Bronchial epithelial cell (primary cell): ENCODE measurements at regions not wholly inside any gene's neighbourhood (a gene's known extent, or its start where the extent isn't known, plus 50 kb on each side); places are given as distances from the start of the nearest gene placed in this dataset.

ENCODE experiments used
- DNase-seq: peaks from one replicate; pipeline ENCODE4 v3.0.0-alpha.2; 2010; ENCODE audit warnings: low read depth
- FAIRE-seq: peaks from 2 replicates; lab custom pipeline; 2011; peaks lifted over from hg19 to GRCh38; lab: Jason Lieb, UNC
- H3K27me3 ChIP-seq: 2 replicates; pipeline ENCODE4 v1.5.1; 2011; ENCODE audit warnings: low read length; ENCODE audit not compliant: control insufficient read depth, insufficient read depth
- H3K36me3 ChIP-seq: 2 replicates; pipeline ENCODE4 v1.5.1; 2011; ENCODE audit warnings: low read length; ENCODE audit not compliant: control insufficient read depth, insufficient read depth
- H3K4me3 ChIP-seq: 2 replicates; pipeline ENCODE4 v1.5.1; 2011; ENCODE audit warnings: mild to moderate bottlenecking, low read depth, low read length, control low read depth
- TF ChIP-seq, protein P1 (sequence below): IDR thresholded peaks from 2 replicates; pipeline ENCODE4 v1.5.1; 2011; ENCODE audit warnings: mild to moderate bottlenecking, moderate library complexity, low read length, control low read depth, inconsistent platforms; ENCODE audit not compliant: insufficient read depth, severe bottlenecking

DNA sequence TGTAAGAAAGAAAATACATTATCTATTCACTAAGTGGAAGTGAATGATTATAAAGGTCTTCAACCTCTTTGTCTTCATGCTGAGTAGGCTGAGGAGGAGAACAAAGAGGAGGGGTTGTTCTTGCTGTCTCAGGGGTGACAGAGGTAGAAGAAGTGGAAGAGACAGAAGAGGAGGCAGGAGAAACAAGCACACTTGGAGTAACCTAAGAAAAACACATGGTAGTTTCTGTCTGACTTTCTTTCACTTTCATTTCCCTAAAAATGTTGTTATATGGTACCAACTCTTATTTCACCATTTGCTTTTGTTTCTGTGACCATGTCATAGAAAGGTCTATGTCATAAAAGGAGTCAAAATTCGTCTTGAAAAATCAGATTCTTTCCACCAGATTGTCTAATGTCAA is 696.6 kb upstream of the BRINP3 start:
- FAIRE-seq (no peak), DNase-seq (no peak)
- Histone ChIP-seq H3K4me3 (no peak overlapping the region), H3K27me3 (no peaks in the 10 kb centered on the region), H3K36me3 (no peaks in the 10 kb centered on the region)
- TF ChIP-seq, protein P1, sequence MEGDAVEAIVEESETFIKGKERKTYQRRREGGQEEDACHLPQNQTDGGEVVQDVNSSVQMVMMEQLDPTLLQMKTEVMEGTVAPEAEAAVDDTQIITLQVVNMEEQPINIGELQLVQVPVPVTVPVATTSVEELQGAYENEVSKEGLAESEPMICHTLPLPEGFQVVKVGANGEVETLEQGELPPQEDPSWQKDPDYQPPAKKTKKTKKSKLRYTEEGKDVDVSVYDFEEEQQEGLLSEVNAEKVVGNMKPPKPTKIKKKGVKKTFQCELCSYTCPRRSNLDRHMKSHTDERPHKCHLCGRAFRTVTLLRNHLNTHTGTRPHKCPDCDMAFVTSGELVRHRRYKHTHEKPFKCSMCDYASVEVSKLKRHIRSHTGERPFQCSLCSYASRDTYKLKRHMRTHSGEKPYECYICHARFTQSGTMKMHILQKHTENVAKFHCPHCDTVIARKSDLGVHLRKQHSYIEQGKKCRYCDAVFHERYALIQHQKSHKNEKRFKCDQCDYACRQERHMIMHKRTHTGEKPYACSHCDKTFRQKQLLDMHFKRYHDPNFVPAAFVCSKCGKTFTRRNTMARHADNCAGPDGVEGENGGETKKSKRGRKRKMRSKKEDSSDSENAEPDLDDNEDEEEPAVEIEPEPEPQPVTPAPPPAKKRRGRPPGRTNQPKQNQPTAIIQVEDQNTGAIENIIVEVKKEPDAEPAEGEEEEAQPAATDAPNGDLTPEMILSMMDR: no peak

DNA sequence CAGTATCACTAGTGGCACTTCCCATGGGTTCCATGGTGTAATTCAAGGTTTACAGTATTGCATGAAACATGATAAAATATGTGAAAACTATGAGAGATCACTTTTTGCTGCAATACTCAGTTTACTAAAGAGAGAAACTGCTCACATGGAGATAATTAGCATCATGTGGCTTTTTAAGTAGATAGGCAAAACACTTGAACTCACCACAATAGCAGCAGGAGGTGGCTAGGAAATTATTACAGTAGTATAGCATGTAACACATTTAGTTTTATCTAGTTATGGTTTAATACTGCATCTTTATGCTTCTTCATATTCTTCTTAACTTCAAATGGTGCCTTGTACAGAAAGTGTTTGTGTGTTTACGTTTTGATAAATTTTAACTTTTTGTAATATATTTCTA is 698.5 kb upstream of the BRINP3 start:
- Histone ChIP-seq H3K27me3 (no peaks in the 10 kb centered on the region), H3K4me3 (no peak overlapping the region), H3K36me3 (no peaks in the 10 kb centered on the region)
- TF ChIP-seq, protein P1: no peak
- FAIRE-seq (no peak), DNase-seq (no peak)

DNA sequence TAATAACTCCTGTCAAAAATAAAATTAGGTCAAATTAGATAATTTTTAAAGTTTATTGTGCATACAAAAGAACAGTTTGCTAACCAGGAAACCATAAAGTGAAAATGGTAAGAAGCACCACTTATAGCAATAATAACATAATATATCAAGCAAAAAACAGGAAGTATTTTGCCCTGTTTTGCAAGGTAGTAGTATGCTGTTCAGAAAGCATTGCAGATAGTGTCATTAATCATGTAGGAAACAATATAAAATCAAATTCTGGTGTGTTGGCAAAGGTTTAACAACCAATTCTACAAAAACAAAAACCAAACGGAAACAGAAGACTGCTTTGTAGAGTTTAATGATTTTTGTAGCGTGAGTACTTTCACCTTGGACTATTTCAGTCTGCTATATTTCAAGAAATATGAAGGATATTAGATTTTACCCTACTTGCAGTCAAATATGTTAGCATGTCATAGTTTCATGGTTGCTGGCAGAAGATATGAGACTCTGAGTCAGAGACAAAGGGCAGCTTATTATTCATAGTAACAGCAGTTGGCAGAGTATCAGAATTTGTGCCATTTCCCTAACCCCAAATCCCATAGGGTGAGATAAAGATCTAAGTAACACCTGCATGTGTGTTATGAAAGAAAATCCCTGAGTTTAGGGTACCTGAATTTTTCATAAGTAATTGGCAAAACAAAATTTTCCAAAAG is 729.0 kb upstream of the BRINP3 start:
- DNase-seq: peak; percentile 30

DNA sequence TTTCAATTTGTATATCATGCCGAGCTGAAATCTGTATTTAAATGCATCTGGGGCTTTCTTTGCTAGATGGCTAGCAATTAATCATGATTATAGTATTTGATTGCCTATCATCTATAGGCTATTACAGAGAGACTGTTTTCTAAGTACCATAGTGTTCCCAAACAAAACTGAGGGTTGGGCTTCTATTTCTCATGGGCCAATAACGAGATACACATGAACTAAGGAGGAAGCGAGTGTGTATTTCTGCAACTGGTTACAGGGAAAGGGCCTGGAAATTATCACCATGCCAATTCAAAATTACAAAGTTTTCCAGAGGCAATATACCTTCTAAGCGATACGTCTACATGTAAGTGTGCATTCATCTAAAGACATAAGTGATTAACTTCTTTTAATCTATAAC is 744.5 kb upstream of the BRINP3 start:
- FAIRE-seq (no peak), DNase-seq (no peak)
- TF ChIP-seq, protein P1: no peak
- no peak overlapping the region for H3K4me3 ChIP-seq
- no peaks in the 10 kb centered on the region for H3K27me3 ChIP-seq
- H3K36me3 ChIP-seq: no peaks in the 10 kb centered on the region

More for the DNA sequence above, 729.0 kb upstream of the BRINP3 start:
- Histone ChIP-seq H3K4me3 (no peak overlapping the region), H3K27me3 (no peaks in the 10 kb centered on the region), H3K36me3 (no peaks in the 10 kb centered on the region)
- TF ChIP-seq, protein P1: no peak
- no peak for FAIRE-seq

DNA sequence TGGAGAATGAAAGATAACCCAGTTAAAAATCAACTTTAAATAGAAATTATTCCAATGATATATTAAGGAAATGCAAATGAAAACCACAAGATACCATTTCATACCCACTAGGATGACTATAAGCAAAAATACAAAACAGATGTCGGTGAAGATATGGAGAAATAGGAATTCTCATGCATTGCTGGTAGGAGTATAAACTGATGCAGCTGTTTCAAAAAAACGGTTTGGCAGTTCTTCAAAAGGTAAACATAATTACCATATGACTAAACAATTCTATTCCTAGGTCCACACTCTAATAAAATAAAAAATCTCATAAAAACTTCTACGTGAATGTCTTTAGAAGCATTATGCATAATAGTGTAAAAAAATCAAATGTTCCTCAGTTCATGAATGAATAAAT is 763.3 kb upstream of the BRINP3 start:
- TF ChIP-seq, protein P1: no peak
- FAIRE-seq: no peak

More for the DNA sequence above, 763.3 kb upstream of the BRINP3 start:
- no peak overlapping the region for H3K4me3 ChIP-seq
- no peaks in the 10 kb centered on the region for H3K27me3 ChIP-seq
- H3K36me3 ChIP-seq: no peaks in the 10 kb centered on the region
- no peak for DNase-seq
